Muscle layer of colon (tissue), 2 donors: ENCODE measurements at regions not wholly inside any gene's neighbourhood (a gene's known extent, or its start where the extent isn't known, plus 50 kb on each side); places are given as distances from the start of the nearest gene placed in this dataset.

Experiments
- H3K27ac ChIP-seq: one replicate; pipeline ENCODE4 v1.7.0; 2013; ENCODE audit warnings: low read depth, mild to moderate bottlenecking, low read length, moderate library complexity
- H3K27me3 ChIP-seq, 2 donors: one replicate each; pipeline ENCODE4 v1.7.0; 2013; ENCODE audit warnings: low read length in 2 of 2, mild to moderate bottlenecking in 2 of 2; ENCODE audit not compliant: insufficient read depth in 2 of 2, control insufficient read depth in 1 of 2
- H3K36me3 ChIP-seq: one replicate; pipeline ENCODE4 v1.7.0; 2013; ENCODE audit warnings: mild to moderate bottlenecking, low read length; ENCODE audit not compliant: insufficient read depth
- H3K4me1 ChIP-seq: one replicate; pipeline ENCODE4 v1.7.0; 2013; ENCODE audit warnings: mild to moderate bottlenecking, low read length; ENCODE audit not compliant: insufficient read depth
- H3K4me3 ChIP-seq, 2 donors: one replicate each; pipeline ENCODE4 v1.7.0; 2013; ENCODE audit warnings: low read length in 2 of 2, low read depth in 1 of 2, mild to moderate bottlenecking in 1 of 2, moderate library complexity in 1 of 2
- H3K9ac ChIP-seq: one replicate; pipeline ENCODE4 v1.7.0; 2013; ENCODE audit warnings: low read length
- H3K9me3 ChIP-seq: one replicate; pipeline ENCODE4 v1.7.0; 2013; ENCODE audit warnings: mild to moderate bottlenecking, low read length
- donor health status: abdominal sarcoma.
- donor health status: Adenocarcinoma of cecum.

DNA sequence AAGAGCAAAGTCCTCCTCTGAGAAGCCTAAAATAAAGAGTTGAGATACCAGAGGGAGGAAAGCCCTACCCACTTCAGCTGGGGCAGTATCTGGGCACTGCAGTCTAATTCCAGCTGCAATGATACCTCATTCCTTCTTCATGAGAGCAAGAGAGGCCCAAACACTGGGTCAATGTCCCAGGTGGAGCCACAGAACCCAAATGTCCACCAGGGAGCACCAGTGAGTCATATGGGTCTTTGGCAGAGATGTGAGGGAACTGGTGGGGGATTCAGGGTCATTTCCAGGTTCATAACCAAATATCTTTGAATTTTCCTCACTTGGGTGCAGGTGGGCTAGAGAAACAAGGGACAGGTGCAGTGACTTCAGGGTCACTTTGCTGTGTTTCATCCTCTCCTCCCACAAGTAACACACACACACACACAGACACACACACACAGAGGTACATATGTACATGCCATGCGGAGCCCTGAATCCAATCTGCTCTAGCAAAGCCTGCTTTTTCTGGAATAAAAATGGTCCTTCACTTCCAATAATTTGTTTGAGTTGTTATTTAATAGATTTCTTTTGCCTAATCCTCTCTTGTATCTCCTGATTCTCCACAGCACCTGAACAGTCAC is 585.4 kb downstream of the SOX6 start:
- H3K4me3 ChIP-seq: no peak overlapping the region
- no peak overlapping the region for H3K9ac ChIP-seq
- H3K9me3 ChIP-seq: no peaks in the 10 kb centered on the region
- no peaks in the 10 kb centered on the region for H3K27me3 ChIP-seq
- H3K36me3 ChIP-seq: no peaks in the 10 kb centered on the region
- H3K4me1 ChIP-seq: no peaks in the 10 kb centered on the region
- H3K27ac ChIP-seq: no peak overlapping the region

DNA sequence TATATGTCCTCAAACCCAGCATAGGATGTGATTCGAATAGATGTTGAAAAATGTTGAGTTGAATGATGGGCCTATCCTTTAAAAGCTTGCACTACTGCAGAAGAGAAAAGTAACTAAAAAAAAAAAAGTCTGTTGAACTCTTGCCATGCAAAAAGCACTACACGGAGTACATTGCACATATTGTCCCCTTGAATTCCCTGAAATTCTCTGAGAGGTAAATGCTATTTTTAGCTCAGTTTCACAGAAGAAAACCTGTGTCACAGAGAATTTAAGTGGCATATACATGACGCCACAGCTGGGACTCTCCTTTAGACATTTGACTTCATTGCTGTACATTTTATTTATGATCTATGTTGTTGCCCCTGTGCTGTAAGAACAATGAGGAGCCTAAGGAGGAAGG is 583.8 kb downstream of the SOX6 start:
- no peak overlapping the region for H3K4me3 ChIP-seq
- no peak overlapping the region for H3K9ac ChIP-seq
- no peak overlapping the region for H3K27ac ChIP-seq
- no peaks in the 10 kb centered on the region for H3K9me3 ChIP-seq
- H3K36me3 ChIP-seq: no peaks in the 10 kb centered on the region
- no peaks in the 10 kb centered on the region for H3K27me3 ChIP-seq
- no peaks in the 10 kb centered on the region for H3K4me1 ChIP-seq

DNA sequence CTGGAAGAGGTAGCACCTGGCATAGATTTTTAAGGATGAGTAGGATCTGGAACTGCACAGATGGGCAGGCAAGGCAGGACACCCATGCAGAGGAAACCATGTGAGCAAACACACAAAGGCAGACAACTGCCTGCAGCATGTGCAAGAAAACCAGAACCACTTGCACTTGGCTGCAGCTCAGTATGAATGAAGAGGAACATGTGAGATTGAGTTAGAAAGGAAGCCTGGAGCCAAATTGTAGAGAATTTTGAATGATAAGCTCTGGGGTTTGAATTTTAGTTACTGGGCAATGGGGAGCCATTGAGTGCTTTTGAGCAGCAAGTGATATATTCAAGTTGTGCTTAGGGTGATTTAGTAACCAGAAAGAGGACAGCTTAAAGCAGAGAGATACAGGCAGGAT is 583.4 kb downstream of the SOX6 start:
- H3K27me3 ChIP-seq: no peaks in the 10 kb centered on the region
- no peak overlapping the region for H3K9ac ChIP-seq
- no peaks in the 10 kb centered on the region for H3K4me1 ChIP-seq
- H3K36me3 ChIP-seq: no peaks in the 10 kb centered on the region
- H3K27ac ChIP-seq: no peak overlapping the region
- H3K4me3 ChIP-seq: no peak overlapping the region
- H3K9me3 ChIP-seq: no peaks in the 10 kb centered on the region

DNA sequence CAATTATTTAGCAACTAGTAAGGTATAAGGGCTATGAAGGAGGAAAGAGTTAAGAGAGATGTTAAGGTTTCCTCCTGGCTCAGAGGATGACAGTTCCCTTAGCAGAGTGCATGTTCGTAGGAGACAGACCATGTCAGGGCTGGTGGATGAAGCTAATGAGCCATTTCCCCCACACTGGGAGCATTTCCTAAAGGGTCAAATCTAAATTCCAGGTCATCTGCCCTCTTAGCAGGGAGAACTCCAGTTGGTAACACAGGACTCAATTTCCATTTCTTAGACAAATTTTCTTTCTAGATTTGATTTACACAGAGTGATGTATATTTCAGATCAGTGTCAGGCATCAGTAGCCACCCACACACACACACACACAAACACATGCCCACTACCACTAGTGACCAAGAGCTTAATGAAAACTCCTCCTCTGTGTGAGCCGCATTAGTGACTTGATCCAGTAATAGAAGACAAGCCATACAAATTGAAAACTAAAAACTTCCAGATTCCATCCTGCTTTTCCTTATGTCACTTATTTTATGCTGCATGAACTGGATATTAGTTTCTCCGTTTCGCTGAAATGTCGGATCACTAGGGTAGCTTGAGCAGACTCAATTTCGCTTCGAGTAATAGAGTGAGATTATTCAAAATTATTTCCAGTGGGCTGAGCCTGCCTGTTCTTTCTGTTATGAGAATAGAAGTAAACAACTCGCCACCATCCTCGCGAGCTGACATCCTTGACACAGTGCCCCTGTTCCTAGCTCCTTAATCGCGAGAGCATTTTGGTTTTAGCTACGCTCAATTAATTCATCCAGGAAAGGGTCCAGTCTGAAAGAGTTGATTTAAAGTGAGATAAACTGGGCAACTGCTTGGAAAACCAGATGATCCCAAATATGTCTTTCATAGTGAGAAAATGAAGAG is 582.6 kb downstream of the SOX6 start:
- Histone ChIP-seq H3K4me1 (no peaks in the 10 kb centered on the region), H3K4me3 (peak overlapping the region in 1 of 2 donors; percentile 30), H3K9me3 (no peaks in the 10 kb centered on the region), H3K27me3 (no peaks in the 10 kb centered on the region), H3K27ac (no peak overlapping the region), H3K9ac (no peak overlapping the region), H3K36me3 (no peaks in the 10 kb centered on the region)

DNA sequence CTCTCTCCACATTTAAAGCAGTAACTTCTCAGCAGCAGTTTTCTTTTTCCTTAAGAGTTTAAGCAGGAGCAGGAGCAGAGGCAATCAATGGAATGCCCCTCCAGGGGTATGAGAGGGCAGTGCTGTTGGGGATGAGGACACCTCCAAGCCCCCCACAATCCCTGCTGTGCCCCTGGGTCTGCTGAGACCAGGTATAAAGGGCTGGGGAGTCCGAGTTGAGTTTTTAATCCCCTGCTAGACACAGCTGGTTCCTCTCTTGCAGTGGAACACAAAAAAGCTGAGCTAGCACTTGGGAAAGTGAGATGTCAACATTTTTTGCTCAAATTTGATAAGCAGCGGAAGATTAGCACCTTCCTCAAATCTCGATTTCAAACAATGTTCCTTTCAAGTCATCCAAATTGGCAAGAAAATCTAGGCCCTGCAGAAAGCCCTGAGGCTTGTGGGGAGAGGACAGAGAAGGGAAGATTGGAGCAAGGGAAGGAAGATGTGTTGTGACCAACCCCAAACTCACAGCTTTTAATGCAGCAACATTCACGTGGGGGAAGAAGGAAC is 581.9 kb downstream of the SOX6 start:
- Histone ChIP-seq H3K9ac (no peak overlapping the region), H3K4me3 (peak overlapping the region in 1 of 2 donors; percentile 30), H3K36me3 (no peaks in the 10 kb centered on the region), H3K27ac (no peak overlapping the region), H3K4me1 (no peaks in the 10 kb centered on the region), H3K27me3 (no peaks in the 10 kb centered on the region), H3K9me3 (no peaks in the 10 kb centered on the region)

DNA sequence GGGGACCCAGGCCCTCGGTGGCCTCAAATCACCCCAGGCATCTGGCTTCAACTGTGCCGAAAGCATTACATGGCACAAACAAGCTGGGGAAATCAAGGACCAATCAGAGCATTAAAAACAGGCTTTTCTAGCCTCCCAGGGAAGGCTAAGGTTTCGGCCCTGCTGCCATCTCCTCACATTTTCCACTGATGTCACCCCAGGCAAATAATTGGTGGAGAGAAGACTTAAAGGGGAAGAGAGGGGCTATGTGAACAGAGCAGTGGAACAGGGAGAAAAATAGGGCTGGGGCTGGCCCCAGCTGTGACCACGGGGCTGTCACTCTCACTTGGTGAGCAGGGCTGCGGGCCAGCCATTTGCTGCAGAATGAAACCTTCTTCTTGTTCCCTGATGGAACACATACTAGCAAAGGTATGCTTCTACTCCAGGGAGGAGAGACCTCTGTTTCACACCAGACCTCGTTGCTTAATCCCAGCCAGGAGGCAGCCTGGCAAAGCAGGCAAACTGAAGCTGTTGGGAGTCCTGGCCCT is 581.3 kb downstream of the SOX6 start:
- H3K27me3 ChIP-seq: no peaks in the 10 kb centered on the region
- H3K9me3 ChIP-seq: no peaks in the 10 kb centered on the region
- H3K27ac ChIP-seq: no peak overlapping the region
- no peaks in the 10 kb centered on the region for H3K4me1 ChIP-seq
- no peak overlapping the region for H3K4me3 ChIP-seq
- H3K36me3 ChIP-seq: no peaks in the 10 kb centered on the region
- no peak overlapping the region for H3K9ac ChIP-seq

DNA sequence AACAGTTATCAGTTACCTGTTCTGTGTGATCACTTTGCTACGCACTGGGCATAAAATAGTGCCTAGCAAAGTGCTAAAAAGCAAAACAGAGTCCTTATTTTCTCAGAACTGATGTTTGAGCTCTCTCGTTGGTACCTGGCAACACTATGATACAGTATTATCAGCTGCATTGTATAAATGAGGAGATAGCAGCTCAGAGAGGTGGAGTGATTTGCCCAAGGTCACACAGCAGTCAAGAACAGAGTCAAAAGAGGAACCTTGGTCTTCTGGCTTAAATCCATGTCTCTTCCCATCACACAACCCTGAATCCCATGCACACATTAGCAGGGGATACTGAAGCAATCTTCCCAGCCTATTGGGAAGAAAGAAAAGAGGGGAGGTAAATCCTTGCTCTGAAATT is 580.5 kb downstream of the SOX6 start:
- H3K27me3 ChIP-seq: no peaks in the 10 kb centered on the region
- H3K4me1 ChIP-seq: no peaks in the 10 kb centered on the region
- no peaks in the 10 kb centered on the region for H3K9me3 ChIP-seq
- no peak overlapping the region for H3K4me3 ChIP-seq
- no peaks in the 10 kb centered on the region for H3K36me3 ChIP-seq
- no peak overlapping the region for H3K27ac ChIP-seq
- H3K9ac ChIP-seq: no peak overlapping the region

DNA sequence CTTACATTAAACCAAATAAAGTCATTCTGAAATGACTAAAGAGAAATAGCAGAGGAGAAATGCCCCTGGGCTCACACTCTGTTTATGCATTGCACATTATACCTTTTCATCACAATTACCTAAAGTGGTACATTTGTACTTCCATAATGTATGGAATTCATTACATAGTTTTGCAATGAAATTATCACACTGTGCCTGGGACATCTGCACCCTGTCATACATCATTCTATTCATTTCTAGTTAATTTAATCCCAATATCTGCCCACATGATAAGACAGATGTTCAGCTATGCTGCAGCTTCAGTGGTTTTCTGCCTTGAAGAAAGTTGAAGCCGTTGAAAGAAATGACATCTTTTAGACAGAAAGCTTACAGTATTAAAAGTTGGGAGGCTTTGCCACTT is 580.0 kb downstream of the SOX6 start:
- no peaks in the 10 kb centered on the region for H3K36me3 ChIP-seq
- H3K4me3 ChIP-seq: no peak overlapping the region
- no peaks in the 10 kb centered on the region for H3K9me3 ChIP-seq
- no peaks in the 10 kb centered on the region for H3K4me1 ChIP-seq
- H3K9ac ChIP-seq: no peak overlapping the region
- no peaks in the 10 kb centered on the region for H3K27me3 ChIP-seq
- no peak overlapping the region for H3K27ac ChIP-seq

DNA sequence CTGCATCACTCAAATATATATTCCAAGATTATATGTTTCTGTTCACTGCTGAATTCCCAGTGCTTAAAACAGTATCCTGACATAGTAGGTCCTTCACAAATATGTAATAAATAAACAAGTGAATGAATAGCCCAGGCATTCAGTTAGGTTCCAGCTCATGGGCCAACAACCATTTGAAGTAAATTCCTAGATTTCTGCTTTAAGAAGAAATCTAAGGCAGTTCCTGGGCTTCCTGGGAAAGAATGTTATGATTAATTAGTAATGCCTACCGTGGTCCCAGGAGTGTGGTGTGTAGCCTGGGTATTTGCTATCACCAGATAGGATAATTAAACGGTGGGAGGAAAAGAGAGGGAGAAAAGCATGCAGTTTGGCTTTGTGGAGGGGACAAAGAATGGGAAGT is 576.8 kb downstream of the SOX6 start:
- H3K4me3 ChIP-seq: no peak overlapping the region
- H3K36me3 ChIP-seq: no peaks in the 10 kb centered on the region
- H3K9me3 ChIP-seq: no peaks in the 10 kb centered on the region
- H3K9ac ChIP-seq: no peak overlapping the region
- no peaks in the 10 kb centered on the region for H3K27me3 ChIP-seq
- no peak overlapping the region for H3K27ac ChIP-seq
- H3K4me1 ChIP-seq: no peaks in the 10 kb centered on the region

DNA sequence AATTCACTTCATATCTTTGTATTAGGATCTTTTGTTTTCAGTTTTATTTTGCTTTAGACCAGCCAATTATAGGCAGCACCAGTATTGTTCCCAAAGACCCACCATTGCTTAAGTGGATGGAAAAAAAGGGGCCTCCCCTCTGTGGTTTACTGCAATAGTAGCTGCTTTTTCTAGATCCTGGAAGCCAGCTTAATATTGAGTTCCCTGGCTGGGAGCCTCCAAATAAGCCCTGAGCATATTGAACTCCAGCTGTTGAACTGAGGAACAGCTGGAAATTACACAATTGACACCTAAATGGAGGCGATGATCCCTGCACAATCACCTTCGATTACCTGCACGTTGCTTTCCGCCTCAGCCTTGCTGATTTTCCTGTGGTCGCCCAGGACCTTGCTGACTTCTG is 576.0 kb downstream of the SOX6 start:
- Histone ChIP-seq H3K9me3 (no peaks in the 10 kb centered on the region), H3K36me3 (no peaks in the 10 kb centered on the region), H3K9ac (no peak overlapping the region), H3K27ac (no peak overlapping the region), H3K4me1 (no peaks in the 10 kb centered on the region), H3K4me3 (no peak overlapping the region), H3K27me3 (no peaks in the 10 kb centered on the region)

DNA sequence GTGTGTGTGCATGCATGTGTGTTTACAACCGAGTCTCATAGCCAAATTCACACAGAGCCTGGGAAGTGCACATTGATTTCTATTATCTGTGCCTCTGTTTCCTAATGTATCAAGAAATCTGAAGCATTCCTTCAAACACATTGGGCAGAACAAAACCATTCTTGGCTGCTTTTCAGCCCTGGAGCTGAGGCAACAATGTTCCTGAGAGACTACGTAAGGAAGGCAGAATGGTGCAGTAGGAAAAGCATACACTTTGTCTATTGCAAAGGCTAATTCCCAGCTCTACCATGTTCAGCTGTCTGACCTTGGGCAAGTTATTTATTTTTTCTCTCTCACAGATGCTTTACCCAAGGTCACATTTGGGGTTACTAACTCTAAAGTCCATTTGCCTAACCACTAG is 575.5 kb downstream of the SOX6 start:
- no peaks in the 10 kb centered on the region for H3K27me3 ChIP-seq
- no peak overlapping the region for H3K27ac ChIP-seq
- no peaks in the 10 kb centered on the region for H3K4me1 ChIP-seq
- no peaks in the 10 kb centered on the region for H3K9me3 ChIP-seq
- no peaks in the 10 kb centered on the region for H3K36me3 ChIP-seq
- H3K4me3 ChIP-seq: no peak overlapping the region
- no peak overlapping the region for H3K9ac ChIP-seq
